Stimulated activated CD4-positive, alpha-beta T cell treated with anti-CD3 and anti-CD28 coated beads, TNF-alpha, amount 100 ng/mL, for 1 hour (primary cell): ENCODE measurements at regions not wholly inside any gene's neighbourhood (a gene's known extent, or its start where the extent isn't known, plus 50 kb on each side); places are given as distances from the start of the nearest gene placed in this dataset.

Experiments used
- DNase-seq, 3 donors: peaks; one replicate each; pipeline ENCODE4 v3.0.0-alpha.2; 2020; ENCODE audit warnings: low read depth in 3 of 3, low spot score in 1 of 3

GRCh38 chr3:59424268-59425010, 374.6 kb upstream of the CFAP20DC start:
- DNase-seq, result no peak

- DNase-seq, result no peak
Measured at GRCh38 chr3:59423707-59424106, 373.9 kb upstream of the CFAP20DC start.

DNA sequence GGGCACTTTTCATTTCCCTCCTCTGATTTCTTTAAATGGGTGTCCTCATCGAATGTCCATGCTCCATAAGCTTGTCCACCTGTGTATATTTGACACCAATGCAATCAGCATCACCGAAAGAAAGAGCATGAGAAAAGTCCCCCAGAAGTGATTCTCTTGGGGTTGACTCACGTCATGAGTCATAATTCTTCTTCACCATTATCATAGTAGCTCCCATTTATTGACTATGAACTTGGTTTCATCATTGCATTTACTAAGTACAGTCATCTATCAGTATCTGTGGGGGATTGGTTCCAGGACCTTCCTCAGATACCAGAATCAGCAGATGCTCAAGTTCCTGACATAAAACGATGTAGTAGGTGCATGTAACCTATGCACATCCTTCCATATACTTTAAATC, 372.5 kb upstream of the CFAP20DC start:
- no peak for DNase-seq

DNA sequence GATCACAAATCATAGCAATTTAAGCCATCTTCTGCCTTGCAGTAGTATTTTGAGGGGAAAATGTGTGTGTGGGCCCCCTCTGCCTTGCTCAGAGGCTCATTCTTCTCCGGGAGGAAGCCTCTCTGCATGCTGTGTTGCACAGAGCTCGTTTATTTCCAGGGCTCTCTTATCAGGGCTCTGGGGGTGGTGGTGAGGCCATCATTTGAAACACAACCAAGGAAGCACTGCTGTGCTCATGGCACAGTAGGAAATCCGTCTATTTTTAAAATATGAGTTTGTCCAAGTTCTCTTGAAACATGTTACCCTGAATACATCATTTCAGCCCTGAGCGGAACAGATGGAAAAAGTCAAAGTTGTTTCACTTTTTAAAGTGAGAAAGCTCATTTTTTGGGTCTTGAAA, 369.0 kb upstream of the CFAP20DC start:
- DNase-seq, result no peak

GRCh38 chr3:59412516-59412915, 362.7 kb upstream of the CFAP20DC start:
- DNase-seq, result no peak

DNA sequence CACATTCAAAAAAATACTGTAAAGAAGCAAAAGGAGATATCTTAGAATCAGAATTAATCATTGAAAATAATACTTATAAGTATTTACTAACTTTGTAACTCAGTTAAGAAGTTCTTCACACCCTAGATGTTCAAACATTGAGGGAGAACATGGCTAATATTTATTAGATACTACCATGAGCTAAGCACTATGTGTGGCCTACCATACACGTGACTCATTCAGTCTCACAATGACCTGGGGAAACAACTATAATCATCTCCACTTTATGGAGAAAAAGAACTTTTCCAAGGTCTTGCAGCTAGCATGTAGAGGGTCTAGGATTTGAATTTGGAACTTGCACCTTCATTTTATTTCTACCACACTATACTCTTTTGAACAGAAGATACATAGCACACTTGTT, 361.9 kb upstream of the CFAP20DC start:
- no peak for DNase-seq

- no peak for DNase-seq
Measured at GRCh38 chr3:59411186-59411585, 361.4 kb upstream of the CFAP20DC start.

DNA sequence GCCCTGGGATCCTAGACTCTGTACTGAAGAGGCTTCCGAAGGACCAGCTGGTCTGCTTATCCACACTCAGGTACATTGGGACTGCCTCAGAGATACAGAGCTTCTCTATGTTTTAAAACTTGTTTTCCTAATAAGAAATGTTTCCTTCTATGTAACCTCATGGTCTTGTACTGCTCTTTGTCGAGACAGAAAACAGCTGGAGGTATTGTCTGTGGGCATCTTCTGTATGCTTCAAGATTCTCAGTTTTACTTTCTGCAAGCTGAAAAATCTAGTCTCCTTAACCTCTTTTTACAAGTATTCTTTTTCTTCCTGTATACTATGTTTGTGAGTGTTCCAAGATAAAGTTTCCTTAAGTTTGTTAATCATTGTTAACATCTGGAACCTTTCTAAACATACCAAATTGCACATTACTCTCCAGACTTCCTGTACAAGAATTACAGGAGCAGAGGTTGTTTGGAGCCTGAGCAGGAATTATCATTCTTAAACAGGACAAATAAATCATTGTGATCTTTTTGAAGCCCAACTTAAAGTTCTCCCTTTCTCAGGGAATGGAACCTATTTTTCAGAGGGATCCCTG, 358.3 kb upstream of the CFAP20DC start:
- no peak for DNase-seq

DNA sequence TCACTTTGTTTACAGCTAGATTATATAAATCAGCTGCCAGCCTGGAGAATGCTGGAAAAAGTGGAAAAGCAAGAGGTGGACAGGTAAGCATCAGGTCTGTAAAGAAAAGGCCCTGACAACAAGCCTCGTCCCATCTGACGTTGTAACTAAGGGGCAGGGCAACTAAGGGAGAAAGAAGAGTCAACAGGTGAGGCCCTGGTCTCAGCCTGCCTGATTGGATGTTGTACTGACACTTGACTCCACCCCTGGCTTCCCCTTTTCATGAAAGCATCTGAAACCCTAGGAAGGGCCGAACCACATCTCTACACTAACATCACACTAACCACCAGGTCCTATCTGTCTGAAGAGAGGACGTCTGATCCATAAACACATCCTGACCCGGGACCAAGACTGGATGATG, 357.6 kb upstream of the CFAP20DC start:
- DNase-seq, result no peak

- DNase-seq, result no peak
Measured at GRCh38 chr3:59406943-59407342, 357.1 kb upstream of the CFAP20DC start.

GRCh38 chr3:59404851-59405250, 355.0 kb upstream of the CFAP20DC start:
- no peak for DNase-seq

DNA sequence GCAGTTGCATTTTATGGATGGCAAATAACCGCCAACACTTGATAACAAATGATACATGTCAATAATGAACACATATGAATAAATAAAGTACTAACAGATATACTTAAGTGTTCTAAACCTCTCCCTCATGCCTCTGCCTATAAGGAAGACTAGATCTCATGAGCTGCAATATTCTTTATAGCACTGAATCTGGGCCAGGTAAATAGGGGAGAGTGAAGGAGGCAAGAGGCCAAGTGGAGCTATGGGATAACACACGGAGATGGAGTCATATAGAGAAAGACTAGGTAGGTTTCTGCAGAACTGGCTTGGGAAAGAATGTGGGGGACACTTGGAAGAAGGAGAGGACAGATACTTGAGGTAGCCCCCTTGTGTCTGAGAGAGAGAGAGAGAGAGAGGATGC, 354.2 kb upstream of the CFAP20DC start:
- DNase-seq, result no peak

DNA sequence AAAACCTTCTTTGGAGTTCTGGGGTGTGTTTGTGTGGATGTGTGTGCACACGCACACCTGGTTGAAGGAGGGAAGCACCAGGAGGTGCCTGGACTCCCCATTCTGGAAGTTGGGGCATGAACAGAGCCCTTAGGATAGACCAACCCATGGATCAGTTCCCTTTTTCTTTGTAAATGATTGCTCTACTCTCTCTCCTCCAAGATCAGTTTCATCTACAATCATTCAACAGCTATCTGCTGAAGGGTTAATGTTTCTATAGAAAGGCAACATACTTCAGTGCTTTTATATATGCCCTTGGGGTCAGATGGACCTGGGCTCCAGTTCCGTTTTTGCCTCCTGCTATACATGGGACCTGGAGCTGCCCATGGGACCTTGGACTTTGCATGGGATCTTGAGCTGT, 352.1 kb upstream of the CFAP20DC start:
- DNase-seq, result no peak

GRCh38 chr3:59392116-59392515, 342.3 kb upstream of the CFAP20DC start:
- no peak for DNase-seq

DNA sequence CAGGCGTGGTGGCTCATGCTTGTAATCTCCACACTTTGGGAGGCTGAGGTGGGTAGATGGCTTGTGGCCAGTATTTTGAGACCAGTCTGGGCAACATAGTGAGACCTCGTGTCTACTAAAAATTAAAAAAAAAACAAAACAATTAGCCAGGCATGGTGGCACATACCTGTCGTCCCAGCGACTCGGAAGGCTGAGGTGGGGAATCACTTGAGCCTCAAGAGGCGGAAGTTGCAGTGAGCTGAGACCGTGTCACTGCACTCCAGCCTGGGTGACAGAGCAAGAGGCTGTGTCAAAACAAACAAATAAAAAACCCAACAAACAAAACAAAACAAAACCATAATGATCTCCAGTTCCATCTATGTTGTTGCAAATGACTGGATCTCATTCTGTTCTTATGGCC, 341.3 kb upstream of the CFAP20DC start:
- DNase-seq, result no peak

DNA sequence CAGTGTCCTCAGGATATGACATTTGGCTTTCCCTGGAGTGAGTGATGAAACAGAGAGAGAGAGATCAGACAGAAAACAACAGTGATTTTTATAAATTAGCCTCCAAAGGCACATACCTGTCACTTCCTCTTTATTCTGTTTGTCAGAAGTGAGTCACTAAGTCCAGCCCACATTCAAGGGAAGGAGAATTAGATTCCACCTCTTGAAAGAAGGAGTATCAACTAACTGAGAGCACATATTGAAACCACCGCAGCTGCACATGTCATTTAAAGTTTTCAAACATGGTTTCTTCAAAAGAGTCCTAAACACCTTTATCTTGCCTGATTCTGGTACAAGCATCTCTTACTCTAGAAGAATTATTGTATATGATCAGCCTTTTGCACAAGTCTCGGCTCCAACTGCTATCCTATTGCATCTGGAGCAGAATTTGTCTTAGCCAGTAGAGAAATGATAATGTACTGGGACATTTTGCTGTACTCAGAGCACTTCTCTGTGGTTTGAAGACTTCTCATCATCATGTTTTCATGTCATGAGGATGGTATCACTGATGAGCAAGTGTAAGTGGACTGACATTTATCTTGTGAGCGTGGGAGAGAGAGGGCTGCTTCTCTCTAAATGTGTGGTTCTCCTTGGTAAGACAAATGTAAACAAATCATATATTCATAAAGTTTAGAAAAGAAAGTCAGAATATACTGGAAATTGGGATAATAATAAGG, 338.9 kb upstream of the CFAP20DC start:
- no peak for DNase-seq

DNA sequence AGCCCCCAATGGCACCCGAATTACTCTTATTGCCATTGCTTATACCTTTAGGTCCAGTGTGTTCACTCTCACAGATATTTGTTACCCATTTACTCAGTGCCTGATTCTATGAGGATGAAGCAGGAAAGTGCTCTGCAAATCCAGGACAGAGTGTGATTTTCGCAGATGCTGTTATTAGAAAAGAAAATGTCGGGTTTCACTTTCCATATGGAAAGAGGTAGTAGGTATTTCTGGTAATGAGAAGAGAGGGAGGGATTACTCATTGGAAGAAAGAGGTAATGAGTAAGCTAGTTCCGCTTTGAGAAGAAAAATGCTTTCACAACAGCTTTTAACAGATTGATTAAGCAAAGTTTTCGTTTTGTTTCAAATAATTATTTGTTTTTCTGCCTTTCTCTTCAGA, 336.3 kb upstream of the CFAP20DC start:
- DNase-seq, result no peak

- no peak for DNase-seq
Measured at GRCh38 chr3:59385547-59385946, 335.7 kb upstream of the CFAP20DC start.

DNA sequence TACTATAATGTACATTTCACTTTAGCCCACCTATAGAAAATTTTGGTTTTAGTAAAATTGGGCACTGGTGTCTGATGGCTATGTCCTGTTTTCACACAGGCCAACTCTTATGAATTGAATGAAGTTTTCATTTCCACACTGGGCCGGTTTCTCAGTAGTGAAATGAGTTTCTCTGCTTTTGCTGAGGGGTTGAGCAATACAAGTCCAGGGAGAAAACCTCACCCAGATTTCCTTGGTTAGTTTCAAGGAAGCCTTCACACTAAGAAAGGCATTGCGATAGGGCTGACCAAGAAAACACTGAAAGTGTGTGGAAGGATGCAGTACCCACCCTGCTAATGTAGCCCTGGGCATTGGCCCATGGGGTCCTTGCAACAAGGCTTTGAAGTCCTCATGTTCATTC, 331.5 kb upstream of the CFAP20DC start:
- DNase-seq, result no peak

DNA sequence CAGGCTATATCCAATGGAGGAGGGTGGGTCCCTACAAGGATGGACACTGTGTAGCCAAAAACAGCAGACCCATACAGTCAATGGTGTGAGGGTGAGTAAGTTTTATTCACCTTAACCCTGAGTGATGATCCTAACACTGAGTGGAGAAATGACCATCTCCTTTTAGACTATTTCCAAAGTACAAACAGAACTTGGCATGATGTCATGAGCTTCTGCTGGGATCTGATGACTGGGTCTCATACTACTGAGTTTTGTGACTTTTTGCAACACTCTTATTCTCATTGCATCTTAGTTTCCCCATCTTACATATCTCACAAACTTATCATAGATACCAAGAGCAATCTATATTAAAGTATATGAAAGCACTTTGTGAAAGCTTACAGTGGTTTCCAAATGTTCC, 330.3 kb upstream of the CFAP20DC start:
- DNase-seq, result no peak

DNA sequence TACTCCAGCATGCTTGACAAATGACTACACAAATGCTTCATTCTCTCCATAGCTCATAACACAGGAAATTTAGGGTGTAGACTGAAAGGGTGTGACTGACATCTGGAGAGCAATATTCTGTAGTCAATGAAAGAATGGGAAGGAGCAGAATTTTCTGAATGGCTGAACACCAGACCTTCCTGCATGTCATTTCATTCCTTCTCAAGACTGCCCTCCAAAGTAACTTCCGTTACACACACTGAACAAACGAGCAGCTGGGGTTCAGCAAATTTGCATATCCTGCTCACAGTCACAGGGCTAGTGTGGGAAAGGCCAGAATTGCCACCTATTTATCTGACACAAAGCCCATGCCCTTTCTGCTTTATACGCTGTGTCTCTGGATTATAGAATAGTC, 325.0 kb upstream of the CFAP20DC start:
- DNase-seq, result no peak

- no peak for DNase-seq
Measured at GRCh38 chr3:59374091-59374817, 324.4 kb upstream of the CFAP20DC start.
